GM12892 (cell line): ENCODE measurements at regions not wholly inside any gene's neighbourhood (a gene's known extent, or its start where the extent isn't known, plus 50 kb on each side); places are given as distances from the start of the nearest gene placed in this dataset.

Experiments used
- POLR2A ChIP-seq: IDR thresholded peaks from 2 replicates; pipeline ENCODE4 v1.6.1; 2011; ENCODE audit warnings: low read depth, low read length, control low read depth
- POLR2AphosphoS5 ChIP-seq: IDR thresholded peaks from 2 replicates; pipeline ENCODE4 v1.6.1; 2011; ENCODE audit warnings: low read depth, low read length, control low read depth
- TAF1 ChIP-seq: IDR thresholded peaks from 2 replicates; pipeline ENCODE4 v1.6.1; 2011; ENCODE audit warnings: low read depth, mild to moderate bottlenecking, control low read depth, low read length, borderline replicate concordance

DNA sequence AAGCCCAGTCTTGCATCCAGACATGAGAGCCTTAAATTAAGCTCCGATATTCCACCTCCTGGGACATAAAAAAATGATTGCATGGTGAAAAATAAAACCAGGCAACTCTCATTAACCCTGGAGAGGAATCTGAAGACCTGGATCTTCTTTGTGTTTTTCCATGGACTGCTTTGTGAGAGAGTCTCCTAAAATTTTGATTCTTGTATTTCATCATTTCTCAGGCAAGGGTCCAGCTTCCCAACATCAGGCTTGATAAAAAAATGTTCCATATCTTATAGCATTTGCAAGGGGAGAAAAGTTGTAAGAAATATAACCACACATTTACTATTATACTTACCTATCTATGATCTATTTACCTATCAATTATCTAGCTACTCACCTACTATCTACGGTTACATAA is 327.5 kb upstream of the SPHKAP start:
- TF ChIP-seq POLR2AphosphoS5, result no peak
- TF ChIP-seq POLR2A, result no peak
- TF ChIP-seq TAF1, result no peak
